GM19351 (cell line): ENCODE measurements at regions not wholly inside any gene's neighbourhood (a gene's known extent, or its start where the extent isn't known, plus 50 kb on each side); places are given as distances from the start of the nearest gene placed in this dataset.
"Not testable (repeated sequence)": the region's sequence is repeated elsewhere in the genome, so short reads cannot be mapped to it uniquely, and the experiment has no call there.

ENCODE experiments used
- ATAC-seq: cut with Tn5 transposase; IDR thresholded peaks from one replicate; pipeline ENCODE4 v1.9.1; 2021; ENCODE audit warnings: mild to moderate bottlenecking, moderate library complexity; ENCODE audit not compliant: unreplicated experiment

DNA sequence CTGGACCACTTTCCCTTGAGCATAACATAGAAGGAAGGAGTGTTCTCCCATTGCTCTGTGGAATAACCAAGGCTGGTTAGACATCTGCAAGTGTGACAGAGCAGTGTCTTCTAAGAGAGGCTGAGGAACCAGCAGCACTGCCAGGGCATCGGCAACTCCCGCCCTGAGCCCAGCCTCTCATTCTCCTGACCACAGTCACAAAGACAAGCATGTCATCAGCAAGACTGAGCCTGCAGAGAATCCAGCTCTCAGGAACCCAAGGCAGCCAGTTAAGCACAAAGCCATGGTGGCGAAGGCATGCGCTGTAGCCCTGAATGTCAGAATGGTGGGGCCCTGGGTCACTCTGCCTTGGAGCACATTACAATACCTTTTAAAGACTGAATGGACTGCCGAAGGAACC lies 253.9 kb downstream of the AGTPBP1 start:
- ATAC-seq, result no peak

- ATAC-seq, result no peak
Measured at GRCh38 chr9:85484235-85484634, 257.5 kb downstream of the AGTPBP1 start.

DNA sequence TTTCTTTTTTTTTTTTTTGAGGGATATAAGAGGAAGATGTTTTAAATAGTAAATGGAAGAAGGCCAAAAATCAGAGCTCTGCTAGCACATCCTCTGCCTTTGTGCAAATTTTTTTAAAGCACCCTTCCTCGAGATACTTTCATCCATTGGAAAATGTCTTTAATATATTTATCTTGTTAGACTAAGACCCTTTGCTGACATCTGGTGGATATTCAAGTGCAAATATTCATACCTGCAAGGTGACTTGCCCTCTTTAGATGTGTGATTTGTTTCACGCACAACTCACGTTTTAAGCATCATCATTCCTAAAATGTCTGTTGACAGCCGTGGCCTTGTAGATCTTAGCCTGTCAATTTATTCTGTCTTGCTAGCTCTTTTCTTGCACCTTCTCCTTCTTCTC lies 258.5 kb downstream of the AGTPBP1 start:
- no peak for ATAC-seq

DNA sequence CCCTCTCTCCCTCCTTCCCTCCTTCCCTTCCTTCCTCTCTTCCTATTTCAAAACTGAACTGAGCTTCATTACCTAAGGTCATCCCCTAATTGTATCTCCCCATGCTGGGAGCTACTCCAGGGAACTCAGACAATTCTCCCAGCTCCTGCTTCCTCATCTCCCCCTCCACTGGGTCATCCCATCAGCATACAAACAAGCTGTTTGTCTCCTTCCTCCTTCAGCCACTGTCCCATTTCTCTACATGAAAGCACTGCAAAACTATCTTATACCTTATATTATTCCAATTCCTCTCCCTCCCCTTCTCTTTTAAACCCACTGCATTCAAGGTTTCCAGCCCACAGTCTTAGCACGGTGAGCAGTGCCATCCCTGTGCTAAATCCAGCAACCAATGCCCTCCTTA lies 262.4 kb downstream of the AGTPBP1 start:
- no peak for ATAC-seq

GRCh38 chr9:85478847-85479246 lies 262.9 kb downstream of the AGTPBP1 start:
- ATAC-seq, result no peak

DNA sequence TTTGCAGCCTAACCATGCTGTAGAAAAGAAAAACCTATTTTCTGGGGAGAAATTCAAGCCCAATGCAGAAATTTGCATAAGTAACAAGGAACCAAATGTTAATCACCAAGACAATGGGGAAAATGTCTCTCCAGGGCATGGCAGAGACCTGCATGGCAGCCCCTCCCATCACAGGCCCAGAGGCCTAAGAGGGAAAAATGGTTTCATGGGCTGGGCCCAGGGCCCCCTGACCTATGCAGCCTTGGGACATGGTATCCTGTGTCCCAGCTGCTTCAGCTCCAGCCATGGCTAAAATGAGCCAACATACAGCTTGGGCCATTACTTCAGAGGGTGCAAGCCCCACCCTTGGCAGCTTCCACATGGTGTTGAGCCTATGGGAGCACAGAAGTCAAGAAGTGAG lies 266.9 kb downstream of the AGTPBP1 start:
- ATAC-seq, result not testable (repeated sequence)

DNA sequence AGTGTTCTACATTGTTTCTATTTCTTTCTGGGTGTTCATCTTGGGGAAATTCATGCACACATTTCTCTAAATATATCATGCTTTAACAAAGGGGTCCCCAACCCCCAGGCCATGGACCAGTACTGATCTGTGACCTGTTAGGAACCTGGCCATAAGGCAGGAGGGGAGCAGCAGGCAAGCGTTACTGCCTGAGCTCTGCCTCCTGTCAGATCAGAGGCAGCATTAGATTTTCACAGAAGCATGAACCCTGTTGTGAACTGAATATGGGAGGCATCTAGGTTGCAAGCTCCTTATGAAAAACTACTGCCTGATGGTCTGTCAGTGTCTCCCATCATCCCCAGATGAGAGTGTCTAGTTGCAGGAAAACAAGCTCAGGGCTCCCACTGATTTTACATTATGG lies 270.0 kb downstream of the AGTPBP1 start:
- no peak for ATAC-seq

DNA sequence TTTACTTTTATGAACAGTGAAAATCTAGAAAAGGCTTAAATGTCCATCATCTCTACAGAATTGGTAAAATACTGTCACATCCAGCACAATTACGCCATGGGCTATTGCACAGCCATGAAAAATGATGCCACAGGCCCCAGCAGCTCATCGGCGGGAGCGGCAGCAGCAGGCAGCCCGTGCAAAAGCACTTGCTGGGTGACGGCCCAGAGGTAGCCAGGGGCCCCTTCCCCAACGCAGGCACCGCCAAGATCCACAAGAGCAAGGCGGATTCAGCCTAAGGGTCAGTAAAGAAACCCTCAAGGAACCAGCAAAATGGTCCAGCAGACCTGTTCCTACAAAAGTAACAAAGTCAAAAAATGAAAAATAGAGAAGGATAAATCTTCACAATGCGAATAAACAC lies 272.7 kb downstream of the AGTPBP1 start:
- ATAC-seq, result no peak

GRCh38 chr9:85466834-85467233 lies 274.9 kb downstream of the AGTPBP1 start:
- no peak for ATAC-seq

DNA sequence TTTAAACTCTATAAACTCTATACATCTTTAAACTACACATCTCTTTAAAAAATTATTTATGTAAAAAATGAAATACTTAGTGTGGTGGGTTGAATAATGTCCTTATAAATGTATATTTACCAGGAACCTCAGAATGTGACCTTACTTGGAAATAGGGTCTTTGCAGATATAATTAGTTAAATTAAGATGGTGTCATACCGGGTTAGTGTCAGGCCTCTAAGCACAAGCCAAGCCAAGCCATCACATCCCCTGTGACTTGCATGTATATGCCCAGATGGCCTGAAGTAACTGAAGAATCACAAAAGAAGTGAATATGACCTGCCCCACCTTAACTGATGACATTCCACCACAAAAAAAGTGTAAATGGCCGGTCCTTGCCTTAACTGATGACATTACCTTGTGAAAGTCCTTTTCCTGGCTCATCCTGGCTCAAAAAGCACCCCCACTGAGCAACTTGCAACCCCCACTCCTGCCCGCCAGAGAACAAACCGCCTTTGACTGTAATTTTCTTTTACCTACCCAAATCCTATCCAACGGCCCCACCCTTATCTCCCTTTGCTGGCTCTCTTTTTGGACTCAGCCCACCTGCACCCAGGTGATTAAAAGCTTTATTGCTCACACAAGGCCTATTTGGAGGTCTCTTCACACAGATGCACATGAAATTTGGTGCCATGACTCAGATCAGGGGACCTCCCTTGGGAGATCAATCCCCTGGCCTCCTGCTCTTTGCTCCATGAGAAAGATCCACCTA lies 283.5 kb downstream of the AGTPBP1 start:
- not testable (repeated sequence) for ATAC-seq

- no peak for ATAC-seq
Measured at GRCh38 chr9:85453850-85454249, 287.9 kb downstream of the AGTPBP1 start.

GRCh38 chr9:85452841-85453240 lies 288.9 kb downstream of the AGTPBP1 start:
- ATAC-seq, result no peak

GRCh38 chr9:85451680-85452079 lies 290.1 kb downstream of the AGTPBP1 start:
- ATAC-seq, result no peak

DNA sequence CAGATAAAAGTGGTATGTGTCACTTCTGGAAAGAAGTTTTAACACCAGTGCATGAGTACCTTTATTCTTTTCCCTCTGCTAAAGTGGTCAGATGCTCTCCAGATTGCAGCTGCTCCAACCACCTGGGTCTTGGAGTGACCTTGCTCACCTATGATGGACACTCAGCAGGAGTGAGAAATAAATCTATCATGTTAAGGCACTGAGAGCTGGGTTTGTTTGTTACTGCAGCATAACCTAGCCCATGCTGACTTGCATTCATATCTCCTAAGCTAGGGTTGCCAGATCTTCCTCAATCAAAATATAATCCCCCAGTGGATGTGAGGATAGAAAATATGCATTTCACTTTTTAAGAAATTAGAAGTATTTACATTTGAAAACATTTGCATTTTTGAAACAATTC lies 295.9 kb downstream of the AGTPBP1 start:
- ATAC-seq, result no peak

DNA sequence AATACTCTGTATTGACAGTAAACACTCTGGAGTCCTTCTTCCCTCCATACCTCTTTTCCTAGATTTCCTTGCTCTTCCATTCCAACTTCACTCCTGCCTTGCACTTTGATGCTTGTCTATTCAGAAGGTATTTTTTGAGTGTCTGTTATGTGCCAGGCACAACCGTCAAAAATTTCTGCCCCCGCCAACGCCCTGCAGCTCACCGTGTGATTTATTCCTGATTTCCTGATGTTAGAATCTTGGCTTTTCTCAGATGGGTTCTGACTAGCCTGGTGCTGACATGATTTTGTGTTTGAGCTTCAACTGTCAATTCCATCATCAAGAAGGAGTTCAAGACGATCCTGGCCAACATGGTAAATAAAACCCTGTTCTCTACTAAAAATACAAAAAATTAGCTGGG lies 297.5 kb downstream of the AGTPBP1 start:
- ATAC-seq, result no peak

DNA sequence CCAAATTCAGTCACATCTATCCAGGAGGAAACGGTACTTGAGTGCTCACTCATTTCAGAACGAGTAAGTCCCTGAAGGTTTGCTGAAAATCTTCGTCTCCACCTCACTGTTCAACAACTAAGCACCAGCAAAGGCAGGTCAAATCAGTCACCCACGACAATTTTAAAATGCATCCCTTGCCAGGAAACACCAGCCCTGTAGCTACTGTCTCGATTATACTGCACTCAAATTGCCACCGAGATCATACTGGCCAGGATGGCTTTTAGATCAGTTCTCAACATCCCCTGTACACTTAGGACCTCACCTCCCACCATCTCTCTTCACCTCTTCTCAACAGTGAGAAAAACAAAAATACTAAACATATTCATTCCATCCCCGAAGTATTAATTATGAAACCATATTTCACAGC lies 298.6 kb downstream of the AGTPBP1 start:
- ATAC-seq, result peak; percentile 88

- no peak for ATAC-seq
Measured at GRCh38 chr9:85439791-85440190, 302.0 kb downstream of the AGTPBP1 start.

- ATAC-seq, result not testable (repeated sequence)
Measured at GRCh38 chr9:85433956-85434355, 307.8 kb downstream of the AGTPBP1 start.

DNA sequence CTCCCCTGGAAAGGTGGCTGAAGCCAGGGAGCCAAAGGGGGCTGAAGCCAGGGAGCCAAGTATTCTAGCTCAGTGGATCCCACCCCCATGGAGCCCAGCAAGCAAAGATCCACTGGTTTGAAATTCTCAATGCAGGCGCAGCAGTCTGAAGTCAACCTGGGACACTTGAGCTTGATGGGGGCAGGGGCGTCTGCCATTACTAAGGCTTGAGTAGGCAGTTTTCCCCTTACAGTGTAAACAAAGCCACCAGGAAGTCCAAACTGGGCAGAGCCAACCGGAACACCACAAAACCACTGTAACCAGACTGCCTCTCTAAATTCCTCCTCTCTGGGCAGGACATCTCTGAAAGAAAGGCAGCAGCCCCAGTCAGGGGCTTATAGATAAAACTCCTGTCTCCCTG lies 308.2 kb downstream of the AGTPBP1 start:
- ATAC-seq, result not testable (repeated sequence)

DNA sequence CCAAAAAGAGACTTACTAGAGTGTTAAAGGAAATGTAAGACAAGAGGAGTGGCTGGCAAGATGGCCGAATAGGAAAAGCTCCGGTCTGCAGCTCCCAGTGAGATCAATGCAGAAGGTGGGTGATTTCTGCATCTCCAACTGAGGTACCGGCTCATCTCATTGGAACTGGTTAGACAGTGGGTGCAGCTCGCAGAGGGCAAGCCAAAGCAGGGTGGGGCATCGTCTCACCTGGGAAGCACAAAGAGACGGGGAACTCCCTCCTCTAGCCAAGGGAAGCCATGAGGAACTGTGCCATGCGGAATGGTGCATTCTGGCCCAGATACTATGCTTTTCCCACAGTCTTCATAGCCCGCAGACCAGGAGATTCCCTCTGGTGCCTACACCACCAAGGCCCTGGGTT lies 308.7 kb downstream of the AGTPBP1 start:
- ATAC-seq, result no peak

GRCh38 chr9:85432599-85432998 lies 309.2 kb downstream of the AGTPBP1 start:
- ATAC-seq, result peak; percentile 67

DNA sequence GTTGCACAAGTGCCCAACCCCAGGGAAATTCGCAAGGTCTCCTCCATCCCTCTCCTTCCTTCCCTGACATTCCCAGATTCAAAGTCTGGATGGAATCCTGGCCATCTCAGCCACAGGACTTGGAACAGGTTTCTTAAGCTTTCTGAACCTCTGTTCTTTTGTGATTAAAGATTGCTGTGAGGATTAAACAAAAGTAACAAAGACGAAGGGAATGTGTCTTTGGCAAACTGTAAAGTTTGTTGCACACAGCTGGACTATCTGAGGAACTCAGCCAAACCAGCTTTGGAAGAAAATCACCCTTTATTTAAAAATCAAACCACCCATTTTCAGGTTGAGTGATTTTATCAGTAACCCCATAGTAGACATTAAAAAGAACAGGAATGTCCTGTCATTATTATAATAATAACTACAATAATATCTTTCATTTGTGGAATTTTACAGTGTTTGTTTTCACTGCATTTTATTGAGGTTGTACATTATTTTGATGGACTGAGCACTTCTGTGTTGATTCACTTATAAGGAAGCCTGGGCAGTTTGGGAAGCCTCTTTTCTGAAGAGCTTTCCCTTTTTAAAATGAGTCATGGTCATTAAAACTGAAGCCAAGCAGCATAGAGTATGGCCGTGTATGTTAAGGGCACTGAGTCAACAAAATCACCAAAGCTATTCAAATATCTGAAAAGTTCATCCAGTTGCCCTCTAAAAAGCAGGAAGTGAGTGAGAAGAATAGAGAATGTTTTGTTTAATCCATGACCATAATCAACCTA lies 310.2 kb downstream of the AGTPBP1 start:
- no peak for ATAC-seq
